ENCODE measurements at regions not wholly inside any gene's neighbourhood (a gene's known extent, or its start where the extent isn't known, plus 50 kb on each side); places are given as distances from the start of the nearest gene placed in this dataset.

DNA sequence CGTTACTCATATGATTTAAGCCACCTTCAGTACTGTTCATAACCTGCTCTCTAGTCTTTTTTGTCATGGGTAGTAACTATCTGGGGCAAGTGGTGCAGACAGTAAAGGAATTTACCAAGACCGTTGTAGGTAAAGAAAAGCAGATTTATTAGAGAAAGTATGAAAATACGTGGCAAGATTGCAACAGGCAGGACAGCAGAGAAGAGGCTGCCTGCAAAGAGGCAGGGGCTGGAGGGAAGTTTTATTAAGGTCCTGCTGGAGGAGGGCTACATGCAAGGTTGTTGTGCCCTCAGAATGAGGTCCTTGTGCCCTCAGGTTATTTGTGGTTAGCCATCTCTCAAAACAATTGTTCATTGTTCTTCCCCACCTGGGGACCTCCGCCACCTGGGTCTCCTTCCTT lies 444.3 kb downstream of the BCKDHB start:
- Histone ChIP-seq H3K27me3 (ENCODE audit: insufficient read depth, poor library complexity, severe bottlenecking) (no peaks in the 10 kb centered on the region), H3K4me3 (replicated peaks; ENCODE audit: insufficient read depth, low read length) (no peak overlapping the region), H3K27ac (replicated peaks) (no peak overlapping the region)
- no peak for DNase-seq (ENCODE audit: low read depth in 1 of 2, low spot score in 1 of 2)
- no peak for TF ChIP-seq GABPA (IDR thresholded peaks at IDR 0.05; ENCODE audit: low read depth)
- TF ChIP-seq, protein P1, sequence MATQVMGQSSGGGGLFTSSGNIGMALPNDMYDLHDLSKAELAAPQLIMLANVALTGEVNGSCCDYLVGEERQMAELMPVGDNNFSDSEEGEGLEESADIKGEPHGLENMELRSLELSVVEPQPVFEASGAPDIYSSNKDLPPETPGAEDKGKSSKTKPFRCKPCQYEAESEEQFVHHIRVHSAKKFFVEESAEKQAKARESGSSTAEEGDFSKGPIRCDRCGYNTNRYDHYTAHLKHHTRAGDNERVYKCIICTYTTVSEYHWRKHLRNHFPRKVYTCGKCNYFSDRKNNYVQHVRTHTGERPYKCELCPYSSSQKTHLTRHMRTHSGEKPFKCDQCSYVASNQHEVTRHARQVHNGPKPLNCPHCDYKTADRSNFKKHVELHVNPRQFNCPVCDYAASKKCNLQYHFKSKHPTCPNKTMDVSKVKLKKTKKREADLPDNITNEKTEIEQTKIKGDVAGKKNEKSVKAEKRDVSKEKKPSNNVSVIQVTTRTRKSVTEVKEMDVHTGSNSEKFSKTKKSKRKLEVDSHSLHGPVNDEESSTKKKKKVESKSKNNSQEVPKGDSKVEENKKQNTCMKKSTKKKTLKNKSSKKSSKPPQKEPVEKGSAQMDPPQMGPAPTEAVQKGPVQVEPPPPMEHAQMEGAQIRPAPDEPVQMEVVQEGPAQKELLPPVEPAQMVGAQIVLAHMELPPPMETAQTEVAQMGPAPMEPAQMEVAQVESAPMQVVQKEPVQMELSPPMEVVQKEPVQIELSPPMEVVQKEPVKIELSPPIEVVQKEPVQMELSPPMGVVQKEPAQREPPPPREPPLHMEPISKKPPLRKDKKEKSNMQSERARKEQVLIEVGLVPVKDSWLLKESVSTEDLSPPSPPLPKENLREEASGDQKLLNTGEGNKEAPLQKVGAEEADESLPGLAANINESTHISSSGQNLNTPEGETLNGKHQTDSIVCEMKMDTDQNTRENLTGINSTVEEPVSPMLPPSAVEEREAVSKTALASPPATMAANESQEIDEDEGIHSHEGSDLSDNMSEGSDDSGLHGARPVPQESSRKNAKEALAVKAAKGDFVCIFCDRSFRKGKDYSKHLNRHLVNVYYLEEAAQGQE (IDR thresholded peaks at IDR 0.05; ENCODE audit: insufficient replicate concordance, low read depth) = no peak
- TF ChIP-seq SPI1 (IDR thresholded peaks at IDR 0.05; ENCODE audit: borderline replicate concordance, low read depth) = no peak
- no peak for TF ChIP-seq POLR2AphosphoS5 (IDR thresholded peaks at IDR 0.05; ENCODE audit: low read depth)
- TF ChIP-seq, protein P2, sequence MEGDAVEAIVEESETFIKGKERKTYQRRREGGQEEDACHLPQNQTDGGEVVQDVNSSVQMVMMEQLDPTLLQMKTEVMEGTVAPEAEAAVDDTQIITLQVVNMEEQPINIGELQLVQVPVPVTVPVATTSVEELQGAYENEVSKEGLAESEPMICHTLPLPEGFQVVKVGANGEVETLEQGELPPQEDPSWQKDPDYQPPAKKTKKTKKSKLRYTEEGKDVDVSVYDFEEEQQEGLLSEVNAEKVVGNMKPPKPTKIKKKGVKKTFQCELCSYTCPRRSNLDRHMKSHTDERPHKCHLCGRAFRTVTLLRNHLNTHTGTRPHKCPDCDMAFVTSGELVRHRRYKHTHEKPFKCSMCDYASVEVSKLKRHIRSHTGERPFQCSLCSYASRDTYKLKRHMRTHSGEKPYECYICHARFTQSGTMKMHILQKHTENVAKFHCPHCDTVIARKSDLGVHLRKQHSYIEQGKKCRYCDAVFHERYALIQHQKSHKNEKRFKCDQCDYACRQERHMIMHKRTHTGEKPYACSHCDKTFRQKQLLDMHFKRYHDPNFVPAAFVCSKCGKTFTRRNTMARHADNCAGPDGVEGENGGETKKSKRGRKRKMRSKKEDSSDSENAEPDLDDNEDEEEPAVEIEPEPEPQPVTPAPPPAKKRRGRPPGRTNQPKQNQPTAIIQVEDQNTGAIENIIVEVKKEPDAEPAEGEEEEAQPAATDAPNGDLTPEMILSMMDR (IDR thresholded peaks at IDR 0.05; ENCODE audit: insufficient read depth, low read length) = no peak

DNA sequence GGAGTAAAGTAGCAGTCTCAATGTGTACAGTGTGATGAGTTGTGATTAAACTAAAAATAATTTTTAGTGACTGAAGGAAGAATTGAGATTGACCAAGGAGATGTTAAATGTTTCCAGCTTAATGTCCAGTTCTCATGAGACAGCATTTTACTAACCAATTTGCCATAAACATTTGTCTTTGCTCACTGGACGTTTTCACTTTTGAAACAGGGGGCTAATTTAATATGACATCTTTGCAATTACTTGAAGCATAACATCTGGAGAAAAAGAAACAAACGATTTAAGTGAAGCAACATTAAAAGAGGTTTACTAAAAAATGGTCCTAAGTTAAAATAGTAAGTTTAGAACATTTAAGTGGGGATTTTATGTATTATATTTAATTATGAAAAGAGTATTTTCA lies 443.8 kb downstream of the BCKDHB start:
- H3K27ac ChIP-seq (replicated peaks) = no peak overlapping the region
- TF ChIP-seq, protein P2 (IDR thresholded peaks at IDR 0.05; ENCODE audit: insufficient read depth, low read length) = no peak
- TF ChIP-seq, protein P1 (IDR thresholded peaks at IDR 0.05; ENCODE audit: insufficient replicate concordance, low read depth) = no peak
- TF ChIP-seq POLR2AphosphoS5 (IDR thresholded peaks at IDR 0.05; ENCODE audit: low read depth) (no peak), GABPA (IDR thresholded peaks at IDR 0.05; ENCODE audit: low read depth) (no peak), SPI1 (IDR thresholded peaks at IDR 0.05; ENCODE audit: borderline replicate concordance, low read depth) (no peak)
- no peak for DNase-seq (ENCODE audit: low read depth in 1 of 2, low spot score in 1 of 2)
- H3K4me3 ChIP-seq (replicated peaks; ENCODE audit: insufficient read depth, low read length) = no peak overlapping the region
- H3K27me3 ChIP-seq (ENCODE audit: insufficient read depth, poor library complexity, severe bottlenecking) = no peaks in the 10 kb centered on the region

DNA sequence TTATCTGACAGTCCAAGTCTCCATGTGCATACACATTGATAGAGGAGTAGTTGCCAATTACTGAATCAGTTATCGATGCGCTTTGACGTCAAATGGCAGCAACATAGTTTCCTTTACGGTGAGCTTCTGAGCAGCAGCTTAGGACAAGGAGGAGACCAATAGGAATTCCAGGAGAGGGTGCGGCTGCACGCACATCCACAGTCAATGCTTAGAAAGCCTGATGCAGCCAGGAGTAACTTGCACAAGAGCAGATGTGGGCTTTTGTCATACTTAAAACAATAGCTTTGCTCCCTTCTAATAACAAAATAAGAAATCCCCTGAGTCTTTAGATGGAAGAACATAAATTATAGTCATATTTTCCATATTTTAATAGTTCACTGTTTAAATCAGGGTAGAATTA lies 442.1 kb downstream of the BCKDHB start:
- no peak for DNase-seq (ENCODE audit: low read depth in 1 of 2, low spot score in 1 of 2)
- TF ChIP-seq GABPA (IDR thresholded peaks at IDR 0.05; ENCODE audit: low read depth) (no peak), POLR2AphosphoS5 (IDR thresholded peaks at IDR 0.05; ENCODE audit: low read depth) (no peak), SPI1 (IDR thresholded peaks at IDR 0.05; ENCODE audit: borderline replicate concordance, low read depth) (no peak)
- TF ChIP-seq, protein P2 (IDR thresholded peaks at IDR 0.05; ENCODE audit: insufficient read depth, low read length) = no peak
- TF ChIP-seq, protein P1 (IDR thresholded peaks at IDR 0.05; ENCODE audit: insufficient replicate concordance, low read depth) = no peak
- Histone ChIP-seq H3K4me3 (replicated peaks; ENCODE audit: insufficient read depth, low read length) (no peak overlapping the region), H3K27me3 (ENCODE audit: insufficient read depth, poor library complexity, severe bottlenecking) (no peaks in the 10 kb centered on the region), H3K27ac (replicated peaks) (no peak overlapping the region)

Measured in HL-60 (cell line).